ENCODE measurements at regions not wholly inside any gene's neighbourhood (a gene's known extent, or its start where the extent isn't known, plus 50 kb on each side); places are given as distances from the start of the nearest gene placed in this dataset.

DNA sequence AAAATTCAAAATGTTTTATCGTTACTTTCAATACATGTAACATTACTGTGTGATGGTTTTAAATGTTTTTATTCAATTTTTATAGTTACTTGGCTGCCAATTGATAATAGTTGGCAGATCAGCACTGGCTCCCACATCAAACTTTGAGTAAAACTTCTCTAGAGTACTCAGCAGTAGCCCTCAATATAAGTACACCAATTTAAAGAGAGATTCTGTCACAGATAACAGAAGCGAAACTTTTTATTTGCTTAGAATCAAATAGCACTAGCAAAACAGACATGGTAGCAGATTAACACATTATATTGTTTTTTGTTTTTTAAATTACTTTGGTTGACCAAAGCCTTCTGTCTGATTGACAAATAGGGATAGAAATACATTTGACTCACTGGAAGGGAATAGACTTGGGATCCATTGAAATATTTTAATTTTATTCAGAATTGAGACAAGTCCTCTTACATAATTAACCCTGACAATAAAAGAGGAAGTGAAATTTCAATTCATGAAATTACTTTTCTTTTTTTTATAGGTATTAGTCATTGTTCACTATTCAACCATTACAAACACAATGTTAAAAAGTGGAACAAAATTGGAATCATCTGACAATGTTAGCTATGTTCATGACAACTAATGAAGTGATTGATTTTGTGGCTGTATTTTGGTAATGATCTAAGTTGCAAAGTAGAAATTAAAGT, 554.9 kb downstream of the KLHL4 start:
- TF ChIP-seq, protein P1, sequence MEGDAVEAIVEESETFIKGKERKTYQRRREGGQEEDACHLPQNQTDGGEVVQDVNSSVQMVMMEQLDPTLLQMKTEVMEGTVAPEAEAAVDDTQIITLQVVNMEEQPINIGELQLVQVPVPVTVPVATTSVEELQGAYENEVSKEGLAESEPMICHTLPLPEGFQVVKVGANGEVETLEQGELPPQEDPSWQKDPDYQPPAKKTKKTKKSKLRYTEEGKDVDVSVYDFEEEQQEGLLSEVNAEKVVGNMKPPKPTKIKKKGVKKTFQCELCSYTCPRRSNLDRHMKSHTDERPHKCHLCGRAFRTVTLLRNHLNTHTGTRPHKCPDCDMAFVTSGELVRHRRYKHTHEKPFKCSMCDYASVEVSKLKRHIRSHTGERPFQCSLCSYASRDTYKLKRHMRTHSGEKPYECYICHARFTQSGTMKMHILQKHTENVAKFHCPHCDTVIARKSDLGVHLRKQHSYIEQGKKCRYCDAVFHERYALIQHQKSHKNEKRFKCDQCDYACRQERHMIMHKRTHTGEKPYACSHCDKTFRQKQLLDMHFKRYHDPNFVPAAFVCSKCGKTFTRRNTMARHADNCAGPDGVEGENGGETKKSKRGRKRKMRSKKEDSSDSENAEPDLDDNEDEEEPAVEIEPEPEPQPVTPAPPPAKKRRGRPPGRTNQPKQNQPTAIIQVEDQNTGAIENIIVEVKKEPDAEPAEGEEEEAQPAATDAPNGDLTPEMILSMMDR (conservative IDR thresholded peaks at IDR 0.05 in 1 of 2, IDR thresholded peaks at IDR 0.05 in 1 of 2; ENCODE audit: extremely low read depth in 1 of 2, insufficient read depth in 1 of 2, low read depth in 1 of 2, low read length in 2 of 2) = no peak
- no peak for TF ChIP-seq EZH2 (IDR thresholded peaks at IDR 0.05; ENCODE audit: borderline replicate concordance, low read length)
